GM23338 (cell line): ENCODE measurements at regions not wholly inside any gene's neighbourhood (a gene's known extent, or its start where the extent isn't known, plus 50 kb on each side); places are given as distances from the start of the nearest gene placed in this dataset.

ENCODE experiments used
- ATAC-seq: fragments of 200-7000 bp; cut with Tn5 transposase; 3 replicates; pipeline ENCODE4 v1.9.1; 2020
- DNase-seq: peaks from one replicate; pipeline ENCODE4 v3.0.0-alpha.2; 2015; ENCODE audit warnings: low spot score
- H2AFZ ChIP-seq: fragments of 200-600 bp; sonication (generic); 2 replicates; pipeline ENCODE4 v1.8.0; 2016; ENCODE audit warnings: antibody characterized with exemption, mild to moderate bottlenecking, moderate library complexity
- H3F3A ChIP-seq: fragments of 200-600 bp; sonication (generic); replicated peaks from 2 replicates; pipeline ENCODE4 v1.8.0; 2017; ENCODE audit warnings: antibody characterized with exemption, mixed run types, low read depth
- H3K27ac ChIP-seq: fragments of 200-600 bp; sonication (generic); 2 replicates; pipeline ENCODE4 v1.6.1; 2016; ENCODE audit warnings: low read depth
- H3K27me3 ChIP-seq: fragments of 200-600 bp; sonication (generic); 2 replicates; pipeline ENCODE4 v1.8.0; 2016; ENCODE audit warnings: mild to moderate bottlenecking, mixed run types, moderate library complexity; ENCODE audit not compliant: insufficient read depth
- H3K36me3 ChIP-seq: fragments of 200-600 bp; sonication (generic); 2 replicates; pipeline ENCODE4 v1.8.0; 2016; ENCODE audit warnings: mild to moderate bottlenecking; ENCODE audit not compliant: insufficient read depth
- H3K4me1 ChIP-seq: fragments of 200-600 bp; sonication (generic); 2 replicates; pipeline ENCODE4 v1.8.0; 2016; ENCODE audit warnings: mild to moderate bottlenecking, moderate library complexity; ENCODE audit not compliant: insufficient read depth
- H3K4me2 ChIP-seq: fragments of 200-600 bp; sonication (generic); 2 replicates; pipeline ENCODE4 v1.7.1; 2017; ENCODE audit warnings: mixed run types
- H3K4me3 ChIP-seq: fragments of 200-600 bp; sonication (generic); 2 replicates; pipeline ENCODE4 v1.6.1; 2016; ENCODE audit warnings: mixed run types
- H3K79me2 ChIP-seq: fragments of 200-600 bp; sonication (generic); replicated peaks from 2 replicates; pipeline ENCODE4 v1.8.0; 2017; ENCODE audit warnings: mild to moderate bottlenecking; ENCODE audit not compliant: insufficient read depth
- H3K9me2 ChIP-seq: fragments of 200-600 bp; sonication (generic); 2 replicates; pipeline ENCODE4 v1.8.0; 2017; ENCODE audit not compliant: insufficient read depth
- H4K20me1 ChIP-seq: fragments of 200-600 bp; sonication (generic); replicated peaks from 2 replicates; pipeline ENCODE4 v1.8.0; 2017; ENCODE audit warnings: mild to moderate bottlenecking; ENCODE audit not compliant: insufficient read depth
- H3K27ac Mint-ChIP-seq: 2 replicates; pipeline ENCODE4 v1.8.0; 2020; ENCODE audit warnings: inconsistent platforms, mild to moderate bottlenecking, moderate library complexity, mixed read lengths
- H3K27me3 Mint-ChIP-seq: 3 replicates; pipeline ENCODE4 v1.8.0; 2022; ENCODE audit warnings: low read depth, mild to moderate bottlenecking, moderate library complexity, mixed read lengths, inconsistent platforms; ENCODE audit not compliant: insufficient read depth, poor library complexity
- H3K36me3 Mint-ChIP-seq: 3 replicates; pipeline ENCODE4 v1.8.0; 2021; ENCODE audit warnings: low read depth, mild to moderate bottlenecking, inconsistent platforms, moderate library complexity, mixed read lengths
- H3K4me1 Mint-ChIP-seq: 3 replicates; pipeline ENCODE4 v1.8.0; 2020; ENCODE audit warnings: mild to moderate bottlenecking, inconsistent platforms, mixed read lengths
- H3K4me3 Mint-ChIP-seq: 3 replicates; pipeline ENCODE4 v1.8.0; 2021; ENCODE audit warnings: moderate library complexity, mild to moderate bottlenecking, inconsistent platforms, mixed read lengths
- H3K9me3 Mint-ChIP-seq: 3 replicates; pipeline ENCODE4 v1.8.0; 2020; ENCODE audit warnings: moderate library complexity, mild to moderate bottlenecking, inconsistent platforms, mixed read lengths
- CREB1 ChIP-seq: fragments of 250-450 bp; sonication (Bioruptor Pico); IDR thresholded peaks from 2 replicates; pipeline ENCODE4 v1.5.0; 2020; ENCODE audit warnings: low read depth, mild to moderate bottlenecking, moderate library complexity
- EZH2phosphoT487 ChIP-seq: fragments of 200-600 bp; sonication (generic); IDR thresholded peaks from one replicate; pipeline ENCODE4 v1.8.1; 2018; ENCODE audit warnings: antibody characterized with exemption; ENCODE audit not compliant: unreplicated experiment
- JUNB ChIP-seq: IDR thresholded peaks from one replicate; pipeline ENCODE4 v1.6.1; 2016; ENCODE audit warnings: antibody characterized with exemption; ENCODE audit not compliant: unreplicated experiment
- POLR2AphosphoS5 ChIP-seq: IDR thresholded peaks from 2 replicates; pipeline ENCODE4 v1.6.1; 2016; ENCODE audit warnings: antibody characterized with exemption, low read depth
- ZNF114 ChIP-seq: fragments of 250-450 bp; sonication (Bioruptor Pico); IDR thresholded peaks from 2 replicates; pipeline ENCODE4 v1.5.0; 2020; ENCODE audit warnings: mild to moderate bottlenecking, moderate library complexity
- ZNF331 ChIP-seq: fragments of 250-450 bp; sonication (Bioruptor Pico); IDR thresholded peaks from 2 replicates; pipeline ENCODE4 v1.5.0; 2020; ENCODE audit warnings: low read depth, mild to moderate bottlenecking, moderate library complexity
- ZNF462 ChIP-seq: fragments of 250-450 bp; sonication (Bioruptor Pico); IDR thresholded peaks from 2 replicates; pipeline ENCODE4 v1.5.0; 2020; ENCODE audit warnings: mild to moderate bottlenecking, moderate library complexity

- no peaks in the 10 kb centered on the region for H3K4me1 ChIP-seq
- no peaks in the 10 kb centered on the region for H3K36me3 Mint-ChIP-seq
- no peak overlapping the region for H3K4me3 Mint-ChIP-seq
- no peaks in the 10 kb centered on the region for H3K36me3 ChIP-seq
- no peak overlapping the region for H3K4me2 ChIP-seq
- H3K79me2 ChIP-seq, result no peaks in the 10 kb centered on the region
- H3F3A ChIP-seq, result 0 out of 2 replicates have a peak, but pooled peaks cover 4% of the 10 kb centered on the region
- H3K9me2 ChIP-seq, result peaks cover 4% of the 10 kb centered on the region; the same call in 1 of the 2 replicates
- no peaks in the 10 kb centered on the region for H3K4me1 Mint-ChIP-seq
- TF ChIP-seq ZNF462 (CRISPR knock-in tag) (no peak), EZH2phosphoT487 (no peak)
- peaks cover 2% of the 10 kb centered on the region for H3K27me3 Mint-ChIP-seq
- H3K9me3 Mint-ChIP-seq, result peaks cover 14% of the 10 kb centered on the region; the same call in 2 of the 3 replicates
- ATAC-seq, result no peak
- H3K27ac Mint-ChIP-seq, result no peak overlapping the region
- no peaks in the 10 kb centered on the region for H3K27me3 ChIP-seq
- H4K20me1 ChIP-seq, result no peaks in the 10 kb centered on the region
- no peak for DNase-seq
- no peak overlapping the region for H2AFZ ChIP-seq
- no peak overlapping the region for H3K27ac ChIP-seq
- H3K4me3 ChIP-seq, result no peak overlapping the region
These were observed 101.9 kb upstream of the TWIST2 start for GRCh38 chr2:238745997-238746396.

GRCh38 chr2:238747114-238747513, 100.8 kb upstream of the TWIST2 start:
- Mint-ChIP-seq H3K9me3 (peaks cover 14% of the 10 kb centered on the region; the same call in 2 of the 3 replicates), H3K4me1 (no peaks in the 10 kb centered on the region), H3K27ac (no peak overlapping the region), H3K36me3 (no peaks in the 10 kb centered on the region), H3K27me3 (peaks cover 2% of the 10 kb centered on the region), H3K4me3 (no peak overlapping the region)
- H4K20me1 ChIP-seq, result no peaks in the 10 kb centered on the region
- no peak for DNase-seq
- no peaks in the 10 kb centered on the region for H3K36me3 ChIP-seq
- H3F3A ChIP-seq, result 0 out of 2 replicates have a peak, but pooled peaks cover 4% of the 10 kb centered on the region
- H3K27ac ChIP-seq, result no peak overlapping the region
- ATAC-seq, result no peak
- no peak overlapping the region for H3K4me2 ChIP-seq
- no peak overlapping the region for H2AFZ ChIP-seq
- no peak overlapping the region for H3K4me3 ChIP-seq
- H3K9me2 ChIP-seq, result peaks cover 4% of the 10 kb centered on the region; the same call in 1 of the 2 replicates
- no peaks in the 10 kb centered on the region for H3K27me3 ChIP-seq
- no peaks in the 10 kb centered on the region for H3K4me1 ChIP-seq
- H3K79me2 ChIP-seq, result no peaks in the 10 kb centered on the region
- no peak for TF ChIP-seq JUNB
- TF ChIP-seq ZNF114 (CRISPR knock-in tag), result no peak
- TF ChIP-seq CREB1 (CRISPR knock-in tag), result no peak
- no peak for TF ChIP-seq EZH2phosphoT487
- no peak for TF ChIP-seq ZNF331 (CRISPR knock-in tag)
- TF ChIP-seq POLR2AphosphoS5, result no peak
- no peak for TF ChIP-seq ZNF462 (CRISPR knock-in tag)
